ENCODE measurements at regions not wholly inside any gene's neighbourhood (a gene's known extent, or its start where the extent isn't known, plus 50 kb on each side); places are given as distances from the start of the nearest gene placed in this dataset.

GRCh38 chr15:92294759-92295158 is 98.9 kb upstream of the ST8SIA2 start:
- H3K4me1 ChIP-seq (ENCODE audit: control extremely low read depth in 1 of 4, control insufficient read depth in 4 of 4, insufficient read depth in 4 of 4, low read length in 3 of 4): peaks cover 0 to 7% (median 1%) of the 10 kb centered on the region in 4 experiments
- no peak overlapping the region for H3K4me3 ChIP-seq (ENCODE audit: control insufficient read depth in 1 of 7, extremely low read depth in 1 of 7, insufficient read depth in 4 of 7, low read depth in 2 of 7, low read length in 6 of 7)
- H3K27me3 ChIP-seq (replicated peaks in 2 of 5; ENCODE audit: control insufficient read depth in 4 of 5, insufficient read depth in 5 of 5, low read length in 4 of 5): no peaks in the 10 kb centered on the region
- ChIA-PET POLR2A (no interaction called here), CTCF (interaction anchor here (1.2 to 1.4 kb wide), 2 partner anchors 9 to 11 kb away, joined by 4 read pairs; no protein-coding TSS in a partner anchor)
- H3K9me3 ChIP-seq (ENCODE audit: control extremely low read depth in 1 of 5, control insufficient read depth in 4 of 5, insufficient read depth in 2 of 5, low read depth in 1 of 5, low read length in 4 of 5): no peaks in the 10 kb centered on the region
- H3K36me3 ChIP-seq (ENCODE audit: control insufficient read depth in 4 of 4, insufficient read depth in 4 of 4, low read length in 3 of 4): no peaks in the 10 kb centered on the region
- no peak overlapping the region for H3K27ac ChIP-seq (ENCODE audit: insufficient read depth in 1 of 2, low read depth in 1 of 2, low read length in 2 of 2, poor library complexity in 1 of 2, severe bottlenecking in 2 of 2)
- peak; percentile 25 to 74 (median 53) for DNase-seq
- 31% methylated on average over 5 of the region's 5 CpGs for WGBS (ENCODE audit: insufficient coverage)

- peaks cover 0 to 2% (median 0%) of the 10 kb centered on the region in 5 experiments for H3K27me3 ChIP-seq (replicated peaks in 2 of 5; ENCODE audit: control insufficient read depth in 4 of 5, insufficient read depth in 5 of 5, low read length in 4 of 5)
- H3K27ac ChIP-seq (ENCODE audit: insufficient read depth in 1 of 2, low read depth in 1 of 2, low read length in 2 of 2, poor library complexity in 1 of 2, severe bottlenecking in 2 of 2): no peak overlapping the region
- CTCF ChIA-PET: interaction anchor here (1.5 to 3.3 kb wide), 2 partner anchors 10 to 26 kb away, joined by 4 to 22 read pairs; no protein-coding TSS in a partner anchor
- H3K4me1 ChIP-seq (ENCODE audit: control extremely low read depth in 1 of 4, control insufficient read depth in 4 of 4, insufficient read depth in 4 of 4, low read length in 3 of 4): peaks cover 5 to 30% (median 13%) of the 10 kb centered on the region in 4 experiments
- peak overlapping the region in 3 of 7 experiments; percentile 12 to 52 (median 48) for H3K4me3 ChIP-seq (ENCODE audit: control insufficient read depth in 1 of 7, extremely low read depth in 1 of 7, insufficient read depth in 4 of 7, low read depth in 2 of 7, low read length in 6 of 7)
- POLR2A ChIA-PET: no interaction called here
- WGBS (ENCODE audit: insufficient coverage): 26% methylated on average over 9 of the region's 12 CpGs
- H3K9me3 ChIP-seq (ENCODE audit: control extremely low read depth in 1 of 5, control insufficient read depth in 4 of 5, insufficient read depth in 2 of 5, low read depth in 1 of 5, low read length in 4 of 5): peaks cover 0 to 10% (median 0%) of the 10 kb centered on the region in 5 experiments
- DNase-seq: peak; percentile 38 to 81 (median 68)
- H3K36me3 ChIP-seq (ENCODE audit: control insufficient read depth in 4 of 4, insufficient read depth in 4 of 4, low read length in 3 of 4): no peaks in the 10 kb centered on the region
Observed at GRCh38 chr15:92304223-92304975, 89.3 kb upstream of the ST8SIA2 start.

- ChIA-PET POLR2A (no interaction called here), CTCF (interaction anchor here (1.6 to 3.3 kb wide), 2 partner anchors 10 to 27 kb away, joined by 4 to 22 read pairs; no protein-coding TSS in a partner anchor)
- peaks cover 5 to 30% (median 13%) of the 10 kb centered on the region in 4 experiments for H3K4me1 ChIP-seq (ENCODE audit: control extremely low read depth in 1 of 4, control insufficient read depth in 4 of 4, insufficient read depth in 4 of 4, low read length in 3 of 4)
- H3K27me3 ChIP-seq (replicated peaks in 2 of 5; ENCODE audit: control insufficient read depth in 4 of 5, insufficient read depth in 5 of 5, low read length in 4 of 5): peaks cover 0 to 2% (median 0%) of the 10 kb centered on the region in 5 experiments
- peak in 2 of 3 donors; percentile 5 to 19 for DNase-seq
- H3K9me3 ChIP-seq (ENCODE audit: control extremely low read depth in 1 of 5, control insufficient read depth in 4 of 5, insufficient read depth in 2 of 5, low read depth in 1 of 5, low read length in 4 of 5): peaks cover 0 to 10% (median 0%) of the 10 kb centered on the region in 5 experiments
- no peak overlapping the region for H3K27ac ChIP-seq (ENCODE audit: insufficient read depth in 1 of 2, low read depth in 1 of 2, low read length in 2 of 2, poor library complexity in 1 of 2, severe bottlenecking in 2 of 2)
- 100% methylated on average over 1 of the region's 2 CpGs for WGBS (ENCODE audit: insufficient coverage)
- H3K4me3 ChIP-seq (ENCODE audit: control insufficient read depth in 1 of 7, extremely low read depth in 1 of 7, insufficient read depth in 4 of 7, low read depth in 2 of 7, low read length in 6 of 7): no peak overlapping the region
- no peaks in the 10 kb centered on the region for H3K36me3 ChIP-seq (ENCODE audit: control insufficient read depth in 4 of 4, insufficient read depth in 4 of 4, low read length in 3 of 4)
Observed at GRCh38 chr15:92305343-92305742, 88.3 kb upstream of the ST8SIA2 start.

DNA sequence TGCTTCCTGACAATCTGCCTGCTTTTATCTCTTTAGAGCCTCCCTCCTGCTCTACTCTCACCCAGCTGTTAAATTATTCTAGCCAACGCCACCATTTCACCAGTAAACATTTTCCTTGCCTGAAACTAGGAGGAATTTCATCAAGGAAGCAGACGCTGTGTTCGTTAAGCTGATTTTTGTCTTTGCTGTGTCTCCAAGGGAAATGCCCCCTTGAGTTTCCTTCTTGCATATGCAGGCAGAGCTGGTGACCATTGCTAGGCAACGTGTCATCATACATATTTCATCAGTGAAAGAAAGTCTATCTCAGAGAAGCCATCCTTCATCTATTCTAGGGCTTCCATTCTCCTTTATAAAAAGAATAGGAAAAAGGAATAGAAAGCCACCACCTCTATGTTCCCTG is 87.0 kb upstream of the ST8SIA2 start:
- no peak overlapping the region for H3K27ac ChIP-seq (ENCODE audit: insufficient read depth in 1 of 2, low read depth in 1 of 2, low read length in 2 of 2, poor library complexity in 1 of 2, severe bottlenecking in 2 of 2)
- WGBS (ENCODE audit: insufficient coverage): 20% methylated on average over 4 of the region's 4 CpGs
- H3K4me3 ChIP-seq (ENCODE audit: control insufficient read depth in 1 of 7, extremely low read depth in 1 of 7, insufficient read depth in 4 of 7, low read depth in 2 of 7, low read length in 6 of 7): no peak overlapping the region
- H3K27me3 ChIP-seq (replicated peaks in 2 of 5; ENCODE audit: control insufficient read depth in 4 of 5, insufficient read depth in 5 of 5, low read length in 4 of 5): peaks cover 0 to 2% (median 0%) of the 10 kb centered on the region in 5 experiments
- peaks cover 5 to 30% (median 13%) of the 10 kb centered on the region in 4 experiments for H3K4me1 ChIP-seq (ENCODE audit: control extremely low read depth in 1 of 4, control insufficient read depth in 4 of 4, insufficient read depth in 4 of 4, low read length in 3 of 4)
- H3K9me3 ChIP-seq (ENCODE audit: control extremely low read depth in 1 of 5, control insufficient read depth in 4 of 5, insufficient read depth in 2 of 5, low read depth in 1 of 5, low read length in 4 of 5): peaks cover 0 to 3% (median 0%) of the 10 kb centered on the region in 5 experiments
- peak; percentile 63 to 81 (median 69) for DNase-seq
- no peaks in the 10 kb centered on the region for H3K36me3 ChIP-seq (ENCODE audit: control insufficient read depth in 4 of 4, insufficient read depth in 4 of 4, low read length in 3 of 4)
- POLR2A ChIA-PET: no interaction called here
- CTCF ChIA-PET: interaction anchor here (0.7 to 1.6 kb wide), 2 partner anchors 12 to 28 kb away, joined by 3 to 4 read pairs; no protein-coding TSS in a partner anchor

GRCh38 chr15:92315144-92315543 is 78.5 kb upstream of the ST8SIA2 start:
- CTCF ChIA-PET: no interaction called here
- H3K27ac ChIP-seq (ENCODE audit: insufficient read depth in 1 of 2, low read depth in 1 of 2, low read length in 2 of 2, poor library complexity in 1 of 2, severe bottlenecking in 2 of 2): no peak overlapping the region

DNA sequence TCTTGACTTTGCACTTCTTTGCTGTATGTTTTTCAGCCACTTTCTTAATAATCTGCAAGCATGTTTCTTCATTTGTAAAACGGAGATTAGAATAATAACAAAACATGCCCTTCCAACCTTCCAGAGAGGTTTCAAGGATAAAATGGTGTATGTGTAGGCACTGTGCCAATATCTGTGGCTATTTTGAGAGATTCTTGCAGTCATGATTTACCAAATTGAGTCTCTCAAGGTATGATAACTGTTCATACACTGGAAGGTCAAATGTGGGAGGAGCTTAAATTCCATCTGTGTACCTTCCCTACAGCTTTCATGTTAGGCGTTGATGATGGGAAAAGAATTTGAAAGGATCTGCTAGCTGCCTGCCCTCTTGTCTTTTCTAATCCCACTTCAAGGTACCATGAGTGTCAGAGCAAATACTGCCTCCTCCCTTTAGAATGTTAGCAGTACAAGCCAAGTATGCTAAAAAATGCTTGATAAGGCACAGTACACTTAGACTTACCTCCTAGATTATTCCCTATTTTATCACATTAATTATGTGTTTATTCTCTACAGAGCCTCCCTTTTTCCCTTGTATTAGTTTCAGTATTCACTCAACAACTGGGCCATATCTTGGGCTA is 78.0 kb upstream of the ST8SIA2 start:
- Histone ChIP-seq H3K9me3 (ENCODE audit: control extremely low read depth in 1 of 5, control insufficient read depth in 4 of 5, insufficient read depth in 2 of 5, low read depth in 1 of 5, low read length in 4 of 5) (peaks cover 0 to 2% (median 0%) of the 10 kb centered on the region in 5 experiments), H3K27ac (ENCODE audit: insufficient read depth in 1 of 2, low read depth in 1 of 2, low read length in 2 of 2, poor library complexity in 1 of 2, severe bottlenecking in 2 of 2) (no peak overlapping the region), H3K4me1 (ENCODE audit: control extremely low read depth in 1 of 4, control insufficient read depth in 4 of 4, insufficient read depth in 4 of 4, low read length in 3 of 4) (no peaks in the 10 kb centered on the region), H3K27me3 (replicated peaks in 2 of 5; ENCODE audit: control insufficient read depth in 4 of 5, insufficient read depth in 5 of 5, low read length in 4 of 5) (peaks cover 0 to 3% (median 0%) of the 10 kb centered on the region in 5 experiments), H3K4me3 (ENCODE audit: control insufficient read depth in 1 of 7, extremely low read depth in 1 of 7, insufficient read depth in 4 of 7, low read depth in 2 of 7, low read length in 6 of 7) (no peak overlapping the region), H3K36me3 (ENCODE audit: control insufficient read depth in 4 of 4, insufficient read depth in 4 of 4, low read length in 3 of 4) (no peaks in the 10 kb centered on the region)
- WGBS (ENCODE audit: insufficient coverage): 100% methylated on average over 1 of the region's 2 CpGs
- no peak for DNase-seq
- POLR2A ChIA-PET: no interaction called here
- CTCF ChIA-PET: no interaction called here

More at GRCh38 chr15:92315144-92315543, 78.5 kb upstream of the ST8SIA2 start:
- POLR2A ChIA-PET: no interaction called here
- no peak for DNase-seq
- WGBS (ENCODE audit: insufficient coverage): no CpG with 5 or more reads among the region's 4 CpGs
- Histone ChIP-seq H3K4me1 (ENCODE audit: control extremely low read depth in 1 of 4, control insufficient read depth in 4 of 4, insufficient read depth in 4 of 4, low read length in 3 of 4) (no peaks in the 10 kb centered on the region), H3K36me3 (ENCODE audit: control insufficient read depth in 4 of 4, insufficient read depth in 4 of 4, low read length in 3 of 4) (no peaks in the 10 kb centered on the region), H3K27me3 (replicated peaks in 2 of 5; ENCODE audit: control insufficient read depth in 4 of 5, insufficient read depth in 5 of 5, low read length in 4 of 5) (peaks cover 0 to 2% (median 0%) of the 10 kb centered on the region in 5 experiments), H3K9me3 (ENCODE audit: control extremely low read depth in 1 of 5, control insufficient read depth in 4 of 5, insufficient read depth in 2 of 5, low read depth in 1 of 5, low read length in 4 of 5) (peaks cover 0 to 2% (median 0%) of the 10 kb centered on the region in 5 experiments), H3K4me3 (ENCODE audit: control insufficient read depth in 1 of 7, extremely low read depth in 1 of 7, insufficient read depth in 4 of 7, low read depth in 2 of 7, low read length in 6 of 7) (no peak overlapping the region)
